ENCODE measurements at regions not wholly inside any gene's neighbourhood (a gene's known extent, or its start where the extent isn't known, plus 50 kb on each side); places are given as distances from the start of the nearest gene placed in this dataset.

- in situ Hi-C loops (cut with HindIII; ENCODE audit: low sequenced_read_pairs), result no loop called here
Measured at GRCh38 chr5:87097664-87098063, 170.0 kb upstream of the RASA1 start.

- in situ Hi-C loops (cut with HindIII; ENCODE audit: low sequenced_read_pairs), result no loop called here
Measured at GRCh38 chr5:87099291-87099839, 168.3 kb upstream of the RASA1 start.

- in situ Hi-C loops (cut with HindIII; ENCODE audit: low sequenced_read_pairs), result no loop called here
Measured at GRCh38 chr5:87099968-87100367, 167.7 kb upstream of the RASA1 start.

- in situ Hi-C loops (cut with HindIII; ENCODE audit: low sequenced_read_pairs), result no loop called here
Measured at GRCh38 chr5:87101321-87101720, 166.4 kb upstream of the RASA1 start.

GRCh38 chr5:87102841-87103240, 164.8 kb upstream of the RASA1 start:
- in situ Hi-C loops (cut with HindIII; ENCODE audit: low sequenced_read_pairs), result no loop called here

- in situ Hi-C loops (cut with HindIII; ENCODE audit: low sequenced_read_pairs), result no loop called here
Measured at GRCh38 chr5:87103616-87104287, 163.9 kb upstream of the RASA1 start.

GRCh38 chr5:87105577-87105976, 162.1 kb upstream of the RASA1 start:
- in situ Hi-C loops (cut with HindIII; ENCODE audit: low sequenced_read_pairs), result no loop called here

- in situ Hi-C loops (cut with HindIII; ENCODE audit: low sequenced_read_pairs), result no loop called here
Measured at GRCh38 chr5:87109746-87110145, 157.9 kb upstream of the RASA1 start.

- in situ Hi-C loops (cut with HindIII; ENCODE audit: low sequenced_read_pairs), result no loop called here
Measured at GRCh38 chr5:87110721-87111120, 157.0 kb upstream of the RASA1 start.

GRCh38 chr5:87113861-87114260, 153.8 kb upstream of the RASA1 start:
- in situ Hi-C loops (cut with HindIII; ENCODE audit: low sequenced_read_pairs), result no loop called here

- in situ Hi-C loops (cut with HindIII; ENCODE audit: low sequenced_read_pairs), result loop anchor here (5.0 kb wide), 1 partner anchor 42 kb away; no protein-coding TSS in a partner anchor
Measured at GRCh38 chr5:87114631-87115030, 153.1 kb upstream of the RASA1 start.

- in situ Hi-C loops (cut with HindIII; ENCODE audit: low sequenced_read_pairs), result loop anchor here (5.0 kb wide), 1 partner anchor 44 kb away; no protein-coding TSS in a partner anchor
Measured at GRCh38 chr5:87115839-87116364, 151.8 kb upstream of the RASA1 start.

GRCh38 chr5:87116825-87117512, 150.7 kb upstream of the RASA1 start:
- in situ Hi-C loops (cut with HindIII; ENCODE audit: low sequenced_read_pairs), result loop anchor here (5.0 kb wide), 1 partner anchor 45 kb away; no protein-coding TSS in a partner anchor

GRCh38 chr5:87119588-87119987, 148.1 kb upstream of the RASA1 start:
- in situ Hi-C loops (cut with HindIII; ENCODE audit: low sequenced_read_pairs), result loop anchor here (5.0 kb wide), 1 partner anchor 47 kb away; no protein-coding TSS in a partner anchor

- in situ Hi-C loops (cut with HindIII; ENCODE audit: low sequenced_read_pairs), result no loop called here
Measured at GRCh38 chr5:87120518-87121303, 147.0 kb upstream of the RASA1 start.

GRCh38 chr5:87121304-87122150, 146.2 kb upstream of the RASA1 start:
- in situ Hi-C loops (cut with HindIII; ENCODE audit: low sequenced_read_pairs), result no loop called here

- in situ Hi-C loops (cut with HindIII; ENCODE audit: low sequenced_read_pairs), result no loop called here
Measured at GRCh38 chr5:87122151-87122977, 145.3 kb upstream of the RASA1 start.

GRCh38 chr5:87125766-87126165, 141.9 kb upstream of the RASA1 start:
- in situ Hi-C loops (cut with HindIII; ENCODE audit: low sequenced_read_pairs), result no loop called here

GRCh38 chr5:87126869-87127268, 140.8 kb upstream of the RASA1 start:
- in situ Hi-C loops (cut with HindIII; ENCODE audit: low sequenced_read_pairs), result no loop called here
